Central memory CD4-positive, alpha-beta T cell (primary cell): ENCODE measurements at regions not wholly inside any gene's neighbourhood (a gene's known extent, or its start where the extent isn't known, plus 50 kb on each side); places are given as distances from the start of the nearest gene placed in this dataset.
"Not testable (repeated sequence)": the region's sequence is repeated elsewhere in the genome, so short reads cannot be mapped to it uniquely, and the experiment has no call there.

Experiments used
- DNase-seq: peaks from one replicate; pipeline ENCODE4 v3.0.0; 2022

DNA sequence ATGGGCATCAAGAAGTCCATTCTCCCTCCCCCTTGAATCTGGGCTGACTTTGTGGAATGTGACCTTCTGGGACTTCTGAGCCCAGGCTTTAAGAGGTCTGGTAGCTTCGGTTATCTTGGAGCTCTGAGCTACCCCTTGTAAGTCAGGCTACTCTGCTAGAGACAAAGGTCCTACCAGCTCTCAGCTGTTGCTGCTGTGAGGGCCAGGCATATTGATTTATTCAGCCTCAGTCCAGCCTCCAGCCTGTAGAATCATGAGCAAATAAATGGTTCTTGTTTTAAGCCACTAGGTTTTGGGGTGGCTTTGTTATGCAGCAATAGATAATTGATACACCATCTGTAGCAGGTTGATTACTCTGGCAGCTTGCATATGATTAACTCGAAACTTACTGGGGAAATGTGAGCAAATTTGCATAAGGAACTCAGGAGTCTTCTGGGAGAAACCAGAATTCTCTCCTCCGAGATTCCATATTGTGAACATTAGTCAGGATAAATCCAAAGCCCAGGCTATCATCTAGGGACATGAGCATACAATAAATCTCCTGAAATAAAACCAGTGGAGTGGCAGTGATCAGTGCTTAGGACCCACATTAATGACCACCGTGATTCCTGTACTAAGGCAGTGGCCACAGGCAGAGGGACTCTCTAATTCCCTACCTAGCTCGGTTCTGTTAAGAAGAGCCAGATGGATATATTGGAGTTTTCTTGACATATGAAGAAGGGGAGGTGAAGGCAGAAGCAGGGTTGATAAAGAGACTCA is 336.1 kb downstream of the CDC5L start:
- no peak for DNase-seq

GRCh38 chr6:44725070-44725469 is 337.6 kb downstream of the CDC5L start:
- no peak for DNase-seq

GRCh38 chr6:44727651-44728630 is 340.4 kb downstream of the CDC5L start:
- no peak for DNase-seq

GRCh38 chr6:44730771-44731391 is 343.4 kb downstream of the CDC5L start:
- no peak for DNase-seq

DNA sequence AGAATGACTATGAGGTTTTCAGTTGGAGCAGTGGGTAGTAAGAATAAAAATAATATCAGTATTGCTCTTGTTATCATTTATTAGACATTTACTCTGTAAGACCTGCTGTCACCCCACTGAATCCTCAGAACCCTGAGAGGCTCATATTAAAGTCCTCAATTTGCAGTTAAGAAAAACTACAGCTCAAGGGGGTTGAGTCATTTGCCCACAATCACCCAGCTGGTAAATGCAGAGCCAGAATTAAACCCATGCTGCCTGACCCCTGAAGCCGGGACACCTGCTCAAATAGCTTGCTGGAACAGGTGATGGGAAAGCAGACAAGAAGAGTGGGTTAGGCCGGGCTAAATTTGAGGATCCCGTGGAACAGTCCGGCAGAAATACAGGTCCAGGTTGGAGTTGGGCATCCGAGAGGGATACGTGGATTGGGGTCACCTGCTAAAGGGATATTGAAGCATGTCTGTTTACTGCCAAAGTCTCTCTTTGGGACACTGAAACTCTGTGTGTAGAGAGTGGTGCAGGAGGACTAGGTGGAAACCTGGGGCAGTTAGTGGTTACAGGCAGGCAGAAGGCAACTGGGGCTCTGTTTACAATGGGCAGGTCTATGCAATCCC is 344.1 kb downstream of the CDC5L start:
- no peak for DNase-seq

GRCh38 chr6:44732243-44732642 is 344.7 kb downstream of the CDC5L start:
- no peak for DNase-seq

GRCh38 chr6:44733126-44733525 is 345.6 kb downstream of the CDC5L start:
- DNase-seq: no peak

- no peak for DNase-seq
These were observed 346.4 kb downstream of the CDC5L start for GRCh38 chr6:44733868-44734267.

DNA sequence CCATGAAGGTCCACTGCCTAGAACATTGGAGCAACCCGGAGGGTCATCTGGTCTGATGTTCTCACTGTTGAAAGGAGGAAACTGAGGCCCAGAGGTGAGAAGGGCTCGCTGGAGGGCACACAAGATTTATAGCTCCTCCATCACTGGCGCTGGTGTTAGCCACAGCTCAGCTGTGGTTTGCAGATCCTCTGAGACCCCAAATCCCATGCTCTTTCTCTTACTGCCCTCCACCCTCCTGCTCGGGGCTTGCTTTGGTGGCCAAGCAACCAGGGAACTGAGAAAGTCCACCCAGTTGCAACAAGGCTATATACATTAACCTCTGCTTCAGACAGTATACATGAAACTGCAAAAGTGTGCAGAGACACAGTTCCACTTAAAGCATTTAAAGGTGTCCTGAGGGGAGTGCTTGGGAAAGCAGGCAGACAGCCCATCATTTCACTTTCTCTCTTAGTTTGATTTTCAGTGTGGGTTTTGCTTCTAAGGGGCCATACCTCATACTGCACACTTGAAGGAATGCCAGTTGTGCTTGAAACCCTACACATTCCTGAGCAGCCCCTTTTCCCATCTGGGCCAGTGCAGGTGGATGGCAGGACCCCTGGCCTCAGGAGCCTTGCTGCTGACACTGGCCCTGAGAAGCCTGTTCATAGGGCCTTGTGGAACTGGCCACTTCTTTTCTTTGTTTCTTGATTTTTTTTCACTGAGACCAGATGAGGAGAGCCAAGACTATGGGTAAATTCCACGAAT is 347.6 kb downstream of the CDC5L start:
- DNase-seq: no peak

- no peak for DNase-seq
These were observed 348.1 kb downstream of the CDC5L start for GRCh38 chr6:44735630-44735963.

- no peak for DNase-seq
These were observed 349.8 kb downstream of the CDC5L start for GRCh38 chr6:44737341-44737740.

GRCh38 chr6:44737829-44738528 is 350.5 kb downstream of the CDC5L start:
- no peak for DNase-seq

DNA sequence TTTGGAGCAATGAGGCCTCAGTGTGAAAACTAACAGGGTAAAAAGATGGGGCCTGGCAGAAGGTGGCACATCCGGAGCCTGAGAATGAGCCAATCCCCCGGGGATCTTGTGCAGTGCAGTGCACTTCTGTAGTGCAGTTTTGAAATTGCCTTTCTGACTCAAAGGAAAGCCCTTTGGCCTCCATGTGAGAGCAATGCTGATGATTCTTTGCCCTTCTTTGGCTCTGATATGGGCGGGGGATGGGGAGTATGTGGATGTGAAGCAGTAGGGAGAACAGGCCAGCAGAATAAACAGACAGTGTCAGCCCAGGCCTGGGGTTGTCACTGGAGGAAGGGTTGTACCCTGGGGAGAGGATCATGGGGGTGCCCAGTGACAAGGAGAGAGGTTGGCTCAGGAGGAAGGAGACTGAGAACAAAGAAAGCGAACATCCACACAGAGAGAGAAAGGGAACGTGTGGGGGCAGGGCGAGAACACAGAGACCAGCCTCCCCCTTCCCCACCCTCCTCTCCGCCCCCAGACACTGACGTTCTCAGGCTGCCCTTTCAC is 351.2 kb downstream of the CDC5L start:
- no peak for DNase-seq

GRCh38 chr6:44739181-44739580 is 351.7 kb downstream of the CDC5L start:
- DNase-seq: no peak

DNA sequence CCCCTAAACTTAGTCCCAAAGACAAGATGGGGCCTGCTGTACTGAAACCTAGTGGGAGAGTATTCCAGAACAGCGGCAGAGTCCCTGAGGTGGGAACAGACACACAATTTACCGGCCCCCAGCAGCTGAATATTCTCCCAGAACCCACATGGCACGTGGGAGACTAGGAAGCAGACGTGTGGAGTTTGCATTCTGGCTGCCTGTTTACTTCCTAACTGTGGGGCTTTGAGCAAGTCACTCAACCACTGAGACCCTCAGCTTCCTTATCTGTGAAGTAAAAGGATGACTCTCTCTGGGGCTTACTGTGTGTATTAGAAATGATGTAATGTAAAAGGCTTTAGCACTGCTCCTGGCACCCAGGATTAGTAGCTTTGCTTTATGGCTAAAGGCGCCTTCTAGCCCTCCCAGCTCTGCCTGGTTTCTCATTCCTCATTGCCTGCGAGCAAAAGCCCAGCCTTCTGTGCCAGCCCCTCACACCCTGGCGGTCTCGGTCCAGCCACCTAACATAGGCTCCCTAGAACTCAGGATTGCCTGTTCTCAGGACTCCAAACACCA is 353.1 kb downstream of the CDC5L start:
- no peak for DNase-seq

DNA sequence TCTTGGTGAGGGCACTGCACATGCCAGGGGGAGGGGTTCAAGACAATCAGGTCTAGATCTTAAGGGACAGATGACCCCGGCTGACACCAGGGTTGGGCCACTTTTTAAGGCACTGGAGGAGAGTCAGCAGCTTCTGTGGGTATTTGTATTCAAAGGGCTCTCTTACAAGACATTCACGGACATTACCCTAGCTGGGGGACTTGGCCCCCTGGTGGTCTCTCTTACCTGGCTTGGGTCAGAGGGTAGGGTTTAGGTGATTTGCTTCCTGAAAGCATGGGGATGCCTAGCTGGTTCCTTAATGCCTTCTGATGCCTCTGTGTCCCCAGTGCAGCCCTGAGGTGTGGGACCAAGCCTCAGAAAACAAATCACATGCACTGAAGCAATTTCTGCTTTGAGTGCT is 354.7 kb downstream of the CDC5L start:
- DNase-seq: no peak

GRCh38 chr6:44742828-44743372 is 355.4 kb downstream of the CDC5L start:
- DNase-seq: no peak

DNA sequence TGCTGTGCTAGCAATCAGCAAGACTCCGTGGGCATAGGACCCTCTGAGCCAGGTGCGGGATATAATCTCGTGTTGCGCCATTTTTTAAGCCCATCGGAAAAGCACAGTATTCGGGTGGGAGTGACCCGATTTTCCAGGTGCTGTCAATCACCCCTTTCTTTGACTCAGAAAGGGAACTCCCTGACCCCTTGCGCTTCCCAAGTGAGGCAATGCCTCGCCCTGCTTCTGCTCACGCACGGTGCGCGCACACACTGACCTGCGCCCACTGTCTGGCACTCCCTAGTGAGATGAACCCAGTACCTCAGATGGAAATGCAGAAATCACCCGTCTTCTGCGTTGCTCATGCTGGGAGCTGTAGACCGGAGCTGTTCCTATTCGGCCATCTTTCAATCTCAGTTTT is 372.6 kb downstream of the CDC5L start:
- not testable (repeated sequence) for DNase-seq

DNA sequence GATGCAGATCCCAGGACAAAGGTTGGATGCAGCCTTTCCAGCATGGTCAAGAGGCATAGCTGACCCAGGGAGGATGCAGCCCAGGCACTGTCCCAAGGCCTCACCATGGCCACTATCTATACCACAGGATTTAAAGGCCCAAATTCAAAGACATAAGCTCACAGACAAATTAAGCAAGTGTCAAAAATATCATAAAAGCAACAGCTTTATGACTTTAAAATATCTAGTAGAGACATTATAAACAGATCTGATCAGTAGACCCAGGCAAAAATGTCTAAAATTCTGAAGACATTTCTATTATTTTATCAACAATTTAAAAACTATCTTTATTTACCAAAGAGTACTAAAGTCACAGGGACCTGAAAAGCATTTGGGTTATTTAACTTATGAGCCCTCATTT is 373.5 kb downstream of the CDC5L start:
- DNase-seq: no peak

DNA sequence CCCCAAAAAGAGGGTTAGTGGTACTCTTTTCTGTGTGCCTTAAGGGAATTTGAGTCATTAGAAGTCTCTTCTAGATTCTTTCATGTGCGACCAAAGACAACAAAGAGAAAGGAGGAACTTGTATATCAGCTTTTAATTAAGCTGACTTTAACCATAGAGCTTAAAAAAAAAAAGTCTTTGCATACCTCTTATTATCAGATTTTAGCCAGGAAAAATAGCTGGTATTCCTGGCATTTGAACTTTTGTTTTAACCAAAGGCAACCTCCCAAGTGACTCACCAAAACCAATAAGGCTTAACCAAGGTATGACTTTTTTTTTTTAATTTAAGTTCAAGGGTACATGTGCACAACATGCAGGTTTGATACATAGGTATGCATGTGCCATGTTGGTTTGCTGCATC is 375.0 kb downstream of the CDC5L start:
- no peak for DNase-seq
